Uterus (tissue), 2 donors: ENCODE measurements at regions not wholly inside any gene's neighbourhood (a gene's known extent, or its start where the extent isn't known, plus 50 kb on each side); places are given as distances from the start of the nearest gene placed in this dataset.

Experiments used
- POLR2A ChIP-seq, 2 donors: fragments of 450-650 bp; IDR thresholded peaks; one replicate each; pipeline ENCODE4 v1.6.1; 2016; ENCODE audit warnings: antibody characterized with exemption in 2 of 2, mild to moderate bottlenecking in 1 of 2, moderate library complexity in 1 of 2
- TF ChIP-seq, protein P1 (sequence below), 4 experiments: fragments of 200-600 bp in 2 of 4; fragments of 450-650 bp in 2 of 4; sonication (generic) in 2 of 4; IDR thresholded peaks; one replicate each; pipeline ENCODE4 v1.5.1; 2016 to 2019; ENCODE audit warnings: antibody characterized with exemption in 4 of 4, mild to moderate bottlenecking in 2 of 4, moderate library complexity in 1 of 4

DNA sequence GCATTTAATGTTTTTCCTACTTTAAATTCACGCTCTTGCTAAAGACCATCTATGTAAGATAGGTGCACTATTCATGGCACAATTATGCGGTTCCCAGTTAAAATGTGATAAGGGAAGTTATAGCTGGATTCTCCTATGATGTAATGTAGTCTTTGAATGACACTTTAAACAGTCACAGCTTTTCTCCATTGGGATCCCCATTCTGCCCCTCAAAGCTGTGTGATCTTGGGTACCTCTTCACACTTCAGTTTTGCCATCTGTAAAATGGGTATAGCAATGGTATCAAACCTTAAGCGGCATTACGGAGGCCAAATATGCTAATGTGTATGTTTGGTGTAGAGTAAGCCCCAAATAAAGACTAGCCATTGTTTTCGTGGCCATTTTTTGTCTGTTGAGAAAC is 64.7 kb upstream of the ZNF217 start:
- TF ChIP-seq, protein P1, sequence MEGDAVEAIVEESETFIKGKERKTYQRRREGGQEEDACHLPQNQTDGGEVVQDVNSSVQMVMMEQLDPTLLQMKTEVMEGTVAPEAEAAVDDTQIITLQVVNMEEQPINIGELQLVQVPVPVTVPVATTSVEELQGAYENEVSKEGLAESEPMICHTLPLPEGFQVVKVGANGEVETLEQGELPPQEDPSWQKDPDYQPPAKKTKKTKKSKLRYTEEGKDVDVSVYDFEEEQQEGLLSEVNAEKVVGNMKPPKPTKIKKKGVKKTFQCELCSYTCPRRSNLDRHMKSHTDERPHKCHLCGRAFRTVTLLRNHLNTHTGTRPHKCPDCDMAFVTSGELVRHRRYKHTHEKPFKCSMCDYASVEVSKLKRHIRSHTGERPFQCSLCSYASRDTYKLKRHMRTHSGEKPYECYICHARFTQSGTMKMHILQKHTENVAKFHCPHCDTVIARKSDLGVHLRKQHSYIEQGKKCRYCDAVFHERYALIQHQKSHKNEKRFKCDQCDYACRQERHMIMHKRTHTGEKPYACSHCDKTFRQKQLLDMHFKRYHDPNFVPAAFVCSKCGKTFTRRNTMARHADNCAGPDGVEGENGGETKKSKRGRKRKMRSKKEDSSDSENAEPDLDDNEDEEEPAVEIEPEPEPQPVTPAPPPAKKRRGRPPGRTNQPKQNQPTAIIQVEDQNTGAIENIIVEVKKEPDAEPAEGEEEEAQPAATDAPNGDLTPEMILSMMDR (IDR thresholded peaks at IDR 0.05) = no peak
- TF ChIP-seq POLR2A (IDR thresholded peaks at IDR 0.05) = no peak
